Caco-2 (cell line): ENCODE measurements at regions not wholly inside any gene's neighbourhood (a gene's known extent, or its start where the extent isn't known, plus 50 kb on each side); places are given as distances from the start of the nearest gene placed in this dataset.

Experiments
- BruUV-seq: library from RNA; stranded (reverse); fragments of 400-500 nt; replicated peaks from 2 replicates; lab custom pipeline; 2021; lab: Mats Ljungman, UMichigan
- CTCF ChIA-PET: fragments of 300-600 bp; sonication (Branson Sonifier 250); formaldehyde crosslinking; loops from one replicate; lab custom pipeline; 2022; ENCODE audit warnings: antibody characterized with exemption; lab: Charles Lee
- POLR2A ChIA-PET: fragments of 300-600 bp; sonication (Branson Sonifier 250); formaldehyde crosslinking; loops from one replicate; lab custom pipeline; 2022; ENCODE audit warnings: antibody characterized with exemption; lab: Charles Lee
- DNase-seq, 2 experiments: peaks; one replicate each; pipeline versions ENCODE4 v3.0.0 to v3.0.0-alpha.2; 2020 to 2022
- H3K27me3 ChIP-seq: replicated peaks from 2 replicates; pipeline ENCODE4 v1.6.0; 2011; ENCODE audit warnings: low read length; ENCODE audit not compliant: control insufficient read depth, insufficient read depth
- H3K36me3 ChIP-seq: 2 replicates; pipeline ENCODE4 v1.5.1; 2011; ENCODE audit warnings: low read length; ENCODE audit not compliant: control insufficient read depth, insufficient read depth
- H3K4me1 ChIP-seq: fragments of 250-450 bp; sonication (Bioruptor Pico); 2 replicates; pipeline ENCODE4 v1.5.1; 2020; ENCODE audit warnings: mild to moderate bottlenecking
- H3K4me3 ChIP-seq: 2 replicates; pipeline ENCODE4 v1.5.1; 2011; ENCODE audit warnings: low read depth, mild to moderate bottlenecking, control low read depth, low read length
- H3K9me3 ChIP-seq: fragments of 250-450 bp; sonication (Bioruptor Pico); 2 replicates; pipeline ENCODE4 v1.5.1; 2020; ENCODE audit warnings: mild to moderate bottlenecking, moderate library complexity
- H3K27ac Mint-ChIP-seq: one replicate; pipeline ENCODE4 v1.8.0; 2022; ENCODE audit warnings: mixed read lengths; ENCODE audit not compliant: unreplicated experiment
- H3K27me3 Mint-ChIP-seq: one replicate; pipeline ENCODE4 v1.8.0; 2022; ENCODE audit warnings: mixed read lengths; ENCODE audit not compliant: insufficient read depth, unreplicated experiment
- H3K36me3 Mint-ChIP-seq: one replicate; pipeline ENCODE4 v1.8.0; 2022; ENCODE audit warnings: mild to moderate bottlenecking, mixed read lengths; ENCODE audit not compliant: insufficient read depth, unreplicated experiment
- H3K4me1 Mint-ChIP-seq: one replicate; pipeline ENCODE4 v1.8.0; 2022; ENCODE audit warnings: low read depth, mixed read lengths; ENCODE audit not compliant: unreplicated experiment
- H3K4me3 Mint-ChIP-seq: one replicate; pipeline ENCODE4 v1.8.0; 2022; ENCODE audit warnings: mild to moderate bottlenecking, moderate library complexity, mixed read lengths; ENCODE audit not compliant: unreplicated experiment
- H3K9me3 Mint-ChIP-seq: one replicate; pipeline ENCODE4 v1.8.0; 2022; ENCODE audit warnings: mixed read lengths; ENCODE audit not compliant: unreplicated experiment
- CTCF ChIP-seq, 2 experiments: fragments of 200-600 bp in 1 of 2; IDR thresholded peaks; 1 replicate in 1 of 2; 2 replicates in 1 of 2; pipeline versions ENCODE4 v1.5.1 to v1.8.0; 2011 to 2022; ENCODE audit warnings: antibody characterized with exemption in 1 of 2, control low read depth in 1 of 2, inconsistent platforms in 1 of 2, low read depth in 1 of 2, low read length in 1 of 2, mild to moderate bottlenecking in 1 of 2, moderate library complexity in 1 of 2; ENCODE audit not compliant: insufficient read depth in 1 of 2, severe bottlenecking in 1 of 2, unreplicated experiment in 1 of 2
- intact Hi-C: fragments of 100-400 bp; cut with micrococcal nuclease; formaldehyde crosslinking; loops from one replicate; pipeline ENCODE4 v1.10.0; 2022; ENCODE audit not compliant: unreplicated experiment

GRCh38 chr10:52649511-52649910, 123.1 kb downstream of the MBL2 start:
- no peaks in the 10 kb centered on the region for H3K36me3 ChIP-seq
- no TSS peak for BruUV-seq
- Mint-ChIP-seq H3K27me3 (no peaks in the 10 kb centered on the region), H3K27ac (no peak overlapping the region), H3K4me1 (peaks cover 26% of the 10 kb centered on the region), H3K9me3 (no peaks in the 10 kb centered on the region), H3K36me3 (no peaks in the 10 kb centered on the region), H3K4me3 (no peak overlapping the region)
- H3K4me1 ChIP-seq: peaks cover 10% of the 10 kb centered on the region
- intact Hi-C loops: loop anchor here (1.0 kb wide), 2 partner anchors 33 to 80 kb away; no protein-coding TSS in a partner anchor
- no peak for DNase-seq
- no peaks in the 10 kb centered on the region for H3K9me3 ChIP-seq
- H3K4me3 ChIP-seq: no peak overlapping the region
- ChIA-PET CTCF (no interaction called here), POLR2A (no interaction called here)
- H3K27me3 ChIP-seq: no peaks in the 10 kb centered on the region
- no peak for TF ChIP-seq CTCF (IDR thresholded peaks at IDR 0.05; ENCODE audit: insufficient read depth in 1 of 2, low read depth in 1 of 2, low read length in 1 of 2, severe bottlenecking in 1 of 2, unreplicated experiment in 1 of 2)

GRCh38 chr10:52650873-52651272, 121.7 kb downstream of the MBL2 start:
- ChIA-PET POLR2A (no interaction called here), CTCF (no interaction called here)
- no peak for TF ChIP-seq CTCF (IDR thresholded peaks at IDR 0.05; ENCODE audit: insufficient read depth in 1 of 2, low read depth in 1 of 2, low read length in 1 of 2, severe bottlenecking in 1 of 2, unreplicated experiment in 1 of 2)
- no TSS peak for BruUV-seq
- H3K4me3 ChIP-seq: no peak overlapping the region
- Mint-ChIP-seq H3K9me3 (no peaks in the 10 kb centered on the region), H3K27ac (no peak overlapping the region), H3K4me1 (peaks cover 15% of the 10 kb centered on the region), H3K27me3 (no peaks in the 10 kb centered on the region), H3K4me3 (no peak overlapping the region), H3K36me3 (no peaks in the 10 kb centered on the region)
- H3K9me3 ChIP-seq: no peaks in the 10 kb centered on the region
- intact Hi-C loops: no loop called here
- H3K4me1 ChIP-seq: peaks cover 9% of the 10 kb centered on the region
- H3K36me3 ChIP-seq: no peaks in the 10 kb centered on the region
- H3K27me3 ChIP-seq: no peaks in the 10 kb centered on the region
- DNase-seq: no peak

- H3K27ac Mint-ChIP-seq: no peak overlapping the region
- no peak for TF ChIP-seq CTCF (IDR thresholded peaks at IDR 0.05; ENCODE audit: insufficient read depth in 1 of 2, low read depth in 1 of 2, low read length in 1 of 2, severe bottlenecking in 1 of 2, unreplicated experiment in 1 of 2)
- Histone ChIP-seq H3K9me3 (no peaks in the 10 kb centered on the region), H3K4me3 (no peak overlapping the region), H3K4me1 (peaks cover 9% of the 10 kb centered on the region), H3K27me3 (no peaks in the 10 kb centered on the region), H3K36me3 (no peaks in the 10 kb centered on the region)
- BruUV-seq: no TSS peak
- H3K4me3 Mint-ChIP-seq: no peak overlapping the region
- POLR2A ChIA-PET: no interaction called here
- no peaks in the 10 kb centered on the region for H3K27me3 Mint-ChIP-seq
- CTCF ChIA-PET: no interaction called here
- H3K4me1 Mint-ChIP-seq: peaks cover 15% of the 10 kb centered on the region
- H3K36me3 Mint-ChIP-seq: no peaks in the 10 kb centered on the region
- intact Hi-C loops: no loop called here
- H3K9me3 Mint-ChIP-seq: no peaks in the 10 kb centered on the region
- DNase-seq: no peak
Measured at GRCh38 chr10:52651293-52651692, 121.3 kb downstream of the MBL2 start.
